ENCODE measurements at regions not wholly inside any gene's neighbourhood (a gene's known extent, or its start where the extent isn't known, plus 50 kb on each side); places are given as distances from the start of the nearest gene placed in this dataset.

- TF ChIP-seq CTCF (IDR thresholded peaks at IDR 0.05; ENCODE audit: poor library complexity, severe bottlenecking) (no peak), REST (IDR thresholded peaks at IDR 0.05; ENCODE audit: borderline replicate concordance) (no peak), EP300 (conservative IDR thresholded peaks at IDR 0.05; ENCODE audit: poor library complexity, severe bottlenecking) (no peak), EZH2 (IDR thresholded peaks at IDR 0.05; ENCODE audit: borderline replicate concordance, insufficient read depth, low read length, poor library complexity, severe bottlenecking) (no peak), POLR2AphosphoS5 (IDR thresholded peaks at IDR 0.05) (no peak), TAF1 (IDR thresholded peaks at IDR 0.05; ENCODE audit: low read depth) (no peak)
Observed at GRCh38 chr1:234531151-234531635, 52.2 kb upstream of the TARBP1 start.
